B cell (primary cell): ENCODE measurements at regions not wholly inside any gene's neighbourhood (a gene's known extent, or its start where the extent isn't known, plus 50 kb on each side); places are given as distances from the start of the nearest gene placed in this dataset.

Source experiments
- CTCF ChIP-seq: fragments of 200-600 bp; IDR thresholded peaks from one replicate; pipeline ENCODE4 v1.8.0; 2022; ENCODE audit warnings: antibody characterized with exemption, mild to moderate bottlenecking
- EZH2 ChIP-seq: IDR thresholded peaks from 2 replicates; pipeline ENCODE4 v1.6.1; 2012; ENCODE audit warnings: borderline replicate concordance, low read depth, mild to moderate bottlenecking, moderate library complexity, low read length; ENCODE audit not compliant: insufficient read depth, poor library complexity, severe bottlenecking

- no peak for TF ChIP-seq CTCF
- no peak for TF ChIP-seq EZH2
These were observed 226.5 kb upstream of the PROK2 start for GRCh38 chr3:72011485-72011884.
